Pancreas (tissue), 10 donors: ENCODE measurements at regions not wholly inside any gene's neighbourhood (a gene's known extent, or its start where the extent isn't known, plus 50 kb on each side); places are given as distances from the start of the nearest gene placed in this dataset.

Experiments used
- ATAC-seq, 4 donors: fragments of 200-7000 bp; cut with Tn5 transposase; one replicate each; pipeline versions ENCODE4 v1.8.0 to v1.9.1; 2020; ENCODE audit warnings: mild to moderate bottlenecking in 4 of 4, moderate library complexity in 4 of 4
- DNase-seq, 6 donors: peaks; one replicate each; pipeline ENCODE4 v3.0.0-alpha.2; 2020
- FAIRE-seq: peaks from 2 replicates; lab custom pipeline; 2012; peaks lifted over from hg19 to GRCh38; lab: Jason Lieb, UNC
- H3K27ac ChIP-seq, 4 donors: fragments of 200-600 bp; sonication (generic); 1 replicate in 3 of 4; 2 replicates in 1 of 4; pipeline versions ENCODE4 v1.5.0 to v1.8.0; 2020
- H3K27me3 ChIP-seq, 4 donors: fragments of 200-600 bp; one replicate each; pipeline ENCODE4 v1.8.0; 2021
- H3K36me3 ChIP-seq, 3 donors: fragments of 200-600 bp; sonication (generic) in 1 of 3; one replicate each; pipeline versions ENCODE4 v1.5.0 to v1.8.0; 2020 to 2021
- H3K4me1 ChIP-seq, 3 donors: fragments of 200-600 bp; one replicate each; pipeline ENCODE4 v1.8.0; 2021
- H3K4me3 ChIP-seq, 4 donors: fragments of 200-600 bp; sonication (generic) in 2 of 4; one replicate each; pipeline versions ENCODE4 v1.5.0 to v1.8.0; 2020 to 2021
- H3K9me3 ChIP-seq, 4 donors: fragments of 200-600 bp; one replicate each; pipeline ENCODE4 v1.8.0; 2021
- CTCF ChIP-seq, 4 donors: fragments of 200-600 bp; sonication (generic) in 3 of 4; IDR thresholded peaks; one replicate each; pipeline versions ENCODE4 v1.5.0 to v1.8.0; 2021; ENCODE audit warnings: antibody characterized with exemption in 4 of 4
- WGBS, 2 donors: extraction: QIAGEN DNeasy Blood & Tissue Kit; methylation state at CpG; one replicate each; pipeline ENCODE4 v1.1.7; 2013; 5-methylcytosine and 5-hydroxymethylcytosine counted together
- intact Hi-C, 3 donors: fragments of 100-400 bp; cut with DNase I; formaldehyde crosslinking; loops; one replicate each; pipeline versions ENCODE4 v1.11.1 to v1.14.2; 2022
- donor health status: healthy with polysubstance abuse.
- donor health status: DM: no; HTN: no; CAD: no; lungs with moderate emphysema.
- donor health status: DM: no; HTN: no; CAD: no.
- donor health status: control.
- donor health status: control.
- donor health status: Bipolar disorder and iron deficiency.
- donor health status: DM: yes; HTN: yes; CAD: no.
- donor health status: DM: no; HTN: no; CAD: no.
- donor health status: DM: no; HTN: no; CAD: no.
- donor health status: DM: yes; HTN: yes; CAD: no.

- no peak for FAIRE-seq
- no peak overlapping the region for H3K27ac ChIP-seq
- no peak for DNase-seq
- TF ChIP-seq CTCF (IDR thresholded peaks at IDR 0.05): no peak
- no peaks in the 10 kb centered on the region for H3K4me1 ChIP-seq
- no peaks in the 10 kb centered on the region for H3K9me3 ChIP-seq
- intact Hi-C loops: no loop called here
- WGBS, 2 donors: 76 to 85% methylated on average over 14 of the region's 14 CpGs
- no peak overlapping the region for H3K4me3 ChIP-seq
- no peak for ATAC-seq
- no peaks in the 10 kb centered on the region for H3K36me3 ChIP-seq
- peaks cover 0 to 10% (median 0%) of the 10 kb centered on the region in 4 donors for H3K27me3 ChIP-seq
These were observed 352.0 kb upstream of the POU3F3 start for GRCh38 chr2:104501929-104502328.

- Histone ChIP-seq H3K27me3 (peaks cover 0 to 10% (median 0%) of the 10 kb centered on the region in 4 donors), H3K4me1 (no peaks in the 10 kb centered on the region), H3K4me3 (no peak overlapping the region), H3K36me3 (no peaks in the 10 kb centered on the region), H3K9me3 (no peaks in the 10 kb centered on the region), H3K27ac (no peak overlapping the region)
- no peak for ATAC-seq
- WGBS, 2 donors: 60 to 64% methylated on average over 7 of the region's 7 CpGs
- no peak for FAIRE-seq
- DNase-seq: no peak
- TF ChIP-seq CTCF (IDR thresholded peaks at IDR 0.05): no peak
- intact Hi-C loops: no loop called here
These were observed 351.0 kb upstream of the POU3F3 start for GRCh38 chr2:104502901-104503300.

GRCh38 chr2:104504331-104505073, 349.4 kb upstream of the POU3F3 start:
- intact Hi-C loops: no loop called here
- no peak for TF ChIP-seq CTCF (IDR thresholded peaks at IDR 0.05)
- FAIRE-seq (no peak), ATAC-seq (no peak), DNase-seq (no peak)
- Histone ChIP-seq H3K9me3 (no peaks in the 10 kb centered on the region), H3K4me1 (no peaks in the 10 kb centered on the region), H3K27ac (no peak overlapping the region), H3K4me3 (no peak overlapping the region), H3K27me3 (peaks cover 0 to 6% (median 0%) of the 10 kb centered on the region in 4 donors), H3K36me3 (no peaks in the 10 kb centered on the region)
- 9 to 10% methylated on average over 8 of the region's 8 CpGs for WGBS, 2 donors

- intact Hi-C loops: no loop called here
- DNase-seq: no peak
- Histone ChIP-seq H3K27ac (no peak overlapping the region), H3K4me3 (no peak overlapping the region), H3K36me3 (no peaks in the 10 kb centered on the region), H3K27me3 (no peaks in the 10 kb centered on the region), H3K4me1 (no peaks in the 10 kb centered on the region), H3K9me3 (no peaks in the 10 kb centered on the region)
- no peak for FAIRE-seq
- 52 to 53% methylated on average over 6 of the region's 6 CpGs for whole genome bisulfite sequencing, 2 donors
- ATAC-seq: no peak
- TF ChIP-seq CTCF (IDR thresholded peaks at IDR 0.05): no peak
These were observed 335.7 kb upstream of the POU3F3 start for GRCh38 chr2:104518256-104518655.

GRCh38 chr2:104521247-104521646, 332.7 kb upstream of the POU3F3 start:
- Histone ChIP-seq H3K27ac (no peak overlapping the region), H3K36me3 (no peaks in the 10 kb centered on the region), H3K27me3 (no peaks in the 10 kb centered on the region), H3K4me1 (no peaks in the 10 kb centered on the region), H3K9me3 (no peaks in the 10 kb centered on the region), H3K4me3 (no peak overlapping the region)
- ATAC-seq (no peak), FAIRE-seq (no peak), DNase-seq (no peak)
- no peak for TF ChIP-seq CTCF (IDR thresholded peaks at IDR 0.05)
- intact Hi-C loops: no loop called here
- WGBS, 2 donors: 34 to 40% methylated on average over 5 of the region's 5 CpGs
